ENCODE measurements at regions not wholly inside any gene's neighbourhood (a gene's known extent, or its start where the extent isn't known, plus 50 kb on each side); places are given as distances from the start of the nearest gene placed in this dataset.

GRCh38 chr5:117943541-117943940 is 1044.8 kb downstream of the DTWD2 start (continued):
- TF ChIP-seq CREB1 (CRISPR knock-in tag; IDR thresholded peaks at IDR 0.05; ENCODE audit: low read depth) (no peak), NANOG (IDR thresholded peaks at IDR 0.05; ENCODE audit: borderline replicate concordance) (no peak), POLR2AphosphoS5 (IDR thresholded peaks at IDR 0.05; ENCODE audit: low read depth) (no peak), JUNB (IDR thresholded peaks at IDR 0.05; ENCODE audit: unreplicated experiment) (no peak), EZH2phosphoT487 (IDR thresholded peaks at IDR 0.05; ENCODE audit: unreplicated experiment) (no peak), STAT1 (IDR thresholded peaks at IDR 0.05; ENCODE audit: unreplicated experiment) (no peak), EZH2 (IDR thresholded peaks at IDR 0.05; ENCODE audit: low read depth, unreplicated experiment) (no peak), ZNF114 (CRISPR knock-in tag; IDR thresholded peaks at IDR 0.05) (no peak)
- TF ChIP-seq, protein P1, sequence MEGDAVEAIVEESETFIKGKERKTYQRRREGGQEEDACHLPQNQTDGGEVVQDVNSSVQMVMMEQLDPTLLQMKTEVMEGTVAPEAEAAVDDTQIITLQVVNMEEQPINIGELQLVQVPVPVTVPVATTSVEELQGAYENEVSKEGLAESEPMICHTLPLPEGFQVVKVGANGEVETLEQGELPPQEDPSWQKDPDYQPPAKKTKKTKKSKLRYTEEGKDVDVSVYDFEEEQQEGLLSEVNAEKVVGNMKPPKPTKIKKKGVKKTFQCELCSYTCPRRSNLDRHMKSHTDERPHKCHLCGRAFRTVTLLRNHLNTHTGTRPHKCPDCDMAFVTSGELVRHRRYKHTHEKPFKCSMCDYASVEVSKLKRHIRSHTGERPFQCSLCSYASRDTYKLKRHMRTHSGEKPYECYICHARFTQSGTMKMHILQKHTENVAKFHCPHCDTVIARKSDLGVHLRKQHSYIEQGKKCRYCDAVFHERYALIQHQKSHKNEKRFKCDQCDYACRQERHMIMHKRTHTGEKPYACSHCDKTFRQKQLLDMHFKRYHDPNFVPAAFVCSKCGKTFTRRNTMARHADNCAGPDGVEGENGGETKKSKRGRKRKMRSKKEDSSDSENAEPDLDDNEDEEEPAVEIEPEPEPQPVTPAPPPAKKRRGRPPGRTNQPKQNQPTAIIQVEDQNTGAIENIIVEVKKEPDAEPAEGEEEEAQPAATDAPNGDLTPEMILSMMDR (conservative IDR thresholded peaks at IDR 0.05; ENCODE audit: low read depth in 2 of 2): no peak
- TF ChIP-seq, protein P2, sequence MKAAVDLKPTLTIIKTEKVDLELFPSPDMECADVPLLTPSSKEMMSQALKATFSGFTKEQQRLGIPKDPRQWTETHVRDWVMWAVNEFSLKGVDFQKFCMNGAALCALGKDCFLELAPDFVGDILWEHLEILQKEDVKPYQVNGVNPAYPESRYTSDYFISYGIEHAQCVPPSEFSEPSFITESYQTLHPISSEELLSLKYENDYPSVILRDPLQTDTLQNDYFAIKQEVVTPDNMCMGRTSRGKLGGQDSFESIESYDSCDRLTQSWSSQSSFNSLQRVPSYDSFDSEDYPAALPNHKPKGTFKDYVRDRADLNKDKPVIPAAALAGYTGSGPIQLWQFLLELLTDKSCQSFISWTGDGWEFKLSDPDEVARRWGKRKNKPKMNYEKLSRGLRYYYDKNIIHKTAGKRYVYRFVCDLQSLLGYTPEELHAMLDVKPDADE (IDR thresholded peaks at IDR 0.05): no peak

- Mint-ChIP-seq H3K27me3 (ENCODE audit: insufficient read depth, low read depth, poor library complexity) (no peaks in the 10 kb centered on the region), H3K4me1 (no peaks in the 10 kb centered on the region), H3K27ac (no peak overlapping the region), H3K9me3 (no peaks in the 10 kb centered on the region), H3K4me3 (no peak overlapping the region), H3K36me3 (ENCODE audit: low read depth) (no peaks in the 10 kb centered on the region)
- Histone ChIP-seq H3F3A (replicated peaks; ENCODE audit: low read depth) (no peaks in the 10 kb centered on the region), H3K27me3 (ENCODE audit: insufficient read depth) (no peaks in the 10 kb centered on the region), H3K36me3 (ENCODE audit: insufficient read depth) (no peaks in the 10 kb centered on the region), H2AFZ (no peak overlapping the region; the same call in 1 of the 2 replicates), H4K20me1 (replicated peaks; ENCODE audit: insufficient read depth) (no peaks in the 10 kb centered on the region), H3K4me1 (ENCODE audit: insufficient read depth) (no peaks in the 10 kb centered on the region), H3K4me2 (no peak overlapping the region), H3K9me2 (ENCODE audit: insufficient read depth) (0 out of 2 replicates have a peak, but pooled peaks cover 4% of the 10 kb centered on the region), H3K79me2 (replicated peaks; ENCODE audit: insufficient read depth) (no peaks in the 10 kb centered on the region), H3K4me3 (no peak overlapping the region), H3K27ac (ENCODE audit: low read depth) (no peak overlapping the region)
- DNase-seq (ENCODE audit: low spot score) (no peak), ATAC-seq (no peak)
- no peak for TF ChIP-seq ZNF114 (CRISPR knock-in tag; IDR thresholded peaks at IDR 0.05)
- TF ChIP-seq, protein P3, sequence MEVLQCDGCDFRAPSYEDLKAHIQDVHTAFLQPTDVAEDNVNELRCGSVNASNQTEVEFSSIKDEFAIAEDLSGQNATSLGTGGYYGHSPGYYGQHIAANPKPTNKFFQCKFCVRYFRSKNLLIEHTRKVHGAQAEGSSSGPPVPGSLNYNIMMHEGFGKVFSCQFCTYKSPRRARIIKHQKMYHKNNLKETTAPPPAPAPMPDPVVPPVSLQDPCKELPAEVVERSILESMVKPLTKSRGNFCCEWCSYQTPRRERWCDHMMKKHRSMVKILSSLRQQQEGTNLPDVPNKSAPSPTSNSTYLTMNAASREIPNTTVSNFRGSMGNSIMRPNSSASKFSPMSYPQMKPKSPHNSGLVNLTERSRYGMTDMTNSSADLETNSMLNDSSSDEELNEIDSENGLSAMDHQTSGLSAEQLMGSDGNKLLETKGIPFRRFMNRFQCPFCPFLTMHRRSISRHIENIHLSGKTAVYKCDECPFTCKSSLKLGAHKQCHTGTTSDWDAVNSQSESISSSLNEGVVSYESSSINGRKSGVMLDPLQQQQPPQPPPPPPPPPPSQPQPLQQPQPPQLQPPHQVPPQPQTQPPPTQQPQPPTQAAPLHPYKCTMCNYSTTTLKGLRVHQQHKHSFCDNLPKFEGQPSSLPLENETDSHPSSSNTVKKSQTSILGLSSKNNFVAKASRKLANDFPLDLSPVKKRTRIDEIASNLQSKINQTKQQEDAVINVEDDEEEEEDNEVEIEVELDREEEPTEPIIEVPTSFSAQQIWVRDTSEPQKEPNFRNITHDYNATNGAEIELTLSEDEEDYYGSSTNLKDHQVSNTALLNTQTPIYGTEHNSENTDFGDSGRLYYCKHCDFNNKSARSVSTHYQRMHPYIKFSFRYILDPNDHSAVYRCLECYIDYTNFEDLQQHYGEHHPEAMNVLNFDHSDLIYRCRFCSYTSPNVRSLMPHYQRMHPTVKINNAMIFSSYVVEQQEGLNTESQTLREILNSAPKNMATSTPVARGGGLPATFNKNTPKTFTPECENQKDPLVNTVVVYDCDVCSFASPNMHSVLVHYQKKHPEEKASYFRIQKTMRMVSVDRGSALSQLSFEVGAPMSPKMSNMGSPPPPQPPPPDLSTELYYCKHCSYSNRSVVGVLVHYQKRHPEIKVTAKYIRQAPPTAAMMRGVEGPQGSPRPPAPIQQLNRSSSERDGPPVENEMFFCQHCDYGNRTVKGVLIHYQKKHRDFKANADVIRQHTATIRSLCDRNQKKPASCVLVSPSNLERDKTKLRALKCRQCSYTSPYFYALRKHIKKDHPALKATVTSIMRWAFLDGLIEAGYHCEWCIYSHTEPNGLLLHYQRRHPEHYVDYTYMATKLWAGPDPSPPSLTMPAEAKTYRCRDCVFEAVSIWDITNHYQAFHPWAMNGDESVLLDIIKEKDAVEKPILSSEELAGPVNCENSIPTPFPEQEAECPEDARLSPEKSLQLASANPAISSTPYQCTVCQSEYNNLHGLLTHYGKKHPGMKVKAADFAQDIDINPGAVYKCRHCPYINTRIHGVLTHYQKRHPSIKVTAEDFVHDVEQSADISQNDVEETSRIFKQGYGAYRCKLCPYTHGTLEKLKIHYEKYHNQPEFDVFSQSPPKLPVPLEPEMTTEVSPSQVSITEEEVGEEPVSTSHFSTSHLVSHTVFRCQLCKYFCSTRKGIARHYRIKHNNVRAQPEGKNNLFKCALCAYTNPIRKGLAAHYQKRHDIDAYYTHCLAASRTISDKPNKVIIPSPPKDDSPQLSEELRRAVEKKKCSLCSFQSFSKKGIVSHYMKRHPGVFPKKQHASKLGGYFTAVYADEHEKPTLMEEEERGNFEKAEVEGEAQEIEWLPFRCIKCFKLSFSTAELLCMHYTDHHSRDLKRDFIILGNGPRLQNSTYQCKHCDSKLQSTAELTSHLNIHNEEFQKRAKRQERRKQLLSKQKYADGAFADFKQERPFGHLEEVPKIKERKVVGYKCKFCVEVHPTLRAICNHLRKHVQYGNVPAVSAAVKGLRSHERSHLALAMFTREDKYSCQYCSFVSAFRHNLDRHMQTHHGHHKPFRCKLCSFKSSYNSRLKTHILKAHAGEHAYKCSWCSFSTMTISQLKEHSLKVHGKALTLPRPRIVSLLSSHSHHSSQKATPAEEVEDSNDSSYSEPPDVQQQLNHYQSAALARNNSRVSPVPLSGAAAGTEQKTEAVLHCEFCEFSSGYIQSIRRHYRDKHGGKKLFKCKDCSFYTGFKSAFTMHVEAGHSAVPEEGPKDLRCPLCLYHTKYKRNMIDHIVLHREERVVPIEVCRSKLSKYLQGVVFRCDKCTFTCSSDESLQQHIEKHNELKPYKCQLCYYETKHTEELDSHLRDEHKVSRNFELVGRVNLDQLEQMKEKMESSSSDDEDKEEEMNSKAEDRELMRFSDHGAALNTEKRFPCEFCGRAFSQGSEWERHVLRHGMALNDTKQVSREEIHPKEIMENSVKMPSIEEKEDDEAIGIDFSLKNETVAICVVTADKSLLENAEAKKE (CRISPR knock-in tag; IDR thresholded peaks at IDR 0.05): no peak
- TF ChIP-seq CREB1 (CRISPR knock-in tag; IDR thresholded peaks at IDR 0.05; ENCODE audit: low read depth): no peak
- no peak for TF ChIP-seq EZH2 (IDR thresholded peaks at IDR 0.05; ENCODE audit: low read depth, unreplicated experiment)
- TF ChIP-seq, protein P4, sequence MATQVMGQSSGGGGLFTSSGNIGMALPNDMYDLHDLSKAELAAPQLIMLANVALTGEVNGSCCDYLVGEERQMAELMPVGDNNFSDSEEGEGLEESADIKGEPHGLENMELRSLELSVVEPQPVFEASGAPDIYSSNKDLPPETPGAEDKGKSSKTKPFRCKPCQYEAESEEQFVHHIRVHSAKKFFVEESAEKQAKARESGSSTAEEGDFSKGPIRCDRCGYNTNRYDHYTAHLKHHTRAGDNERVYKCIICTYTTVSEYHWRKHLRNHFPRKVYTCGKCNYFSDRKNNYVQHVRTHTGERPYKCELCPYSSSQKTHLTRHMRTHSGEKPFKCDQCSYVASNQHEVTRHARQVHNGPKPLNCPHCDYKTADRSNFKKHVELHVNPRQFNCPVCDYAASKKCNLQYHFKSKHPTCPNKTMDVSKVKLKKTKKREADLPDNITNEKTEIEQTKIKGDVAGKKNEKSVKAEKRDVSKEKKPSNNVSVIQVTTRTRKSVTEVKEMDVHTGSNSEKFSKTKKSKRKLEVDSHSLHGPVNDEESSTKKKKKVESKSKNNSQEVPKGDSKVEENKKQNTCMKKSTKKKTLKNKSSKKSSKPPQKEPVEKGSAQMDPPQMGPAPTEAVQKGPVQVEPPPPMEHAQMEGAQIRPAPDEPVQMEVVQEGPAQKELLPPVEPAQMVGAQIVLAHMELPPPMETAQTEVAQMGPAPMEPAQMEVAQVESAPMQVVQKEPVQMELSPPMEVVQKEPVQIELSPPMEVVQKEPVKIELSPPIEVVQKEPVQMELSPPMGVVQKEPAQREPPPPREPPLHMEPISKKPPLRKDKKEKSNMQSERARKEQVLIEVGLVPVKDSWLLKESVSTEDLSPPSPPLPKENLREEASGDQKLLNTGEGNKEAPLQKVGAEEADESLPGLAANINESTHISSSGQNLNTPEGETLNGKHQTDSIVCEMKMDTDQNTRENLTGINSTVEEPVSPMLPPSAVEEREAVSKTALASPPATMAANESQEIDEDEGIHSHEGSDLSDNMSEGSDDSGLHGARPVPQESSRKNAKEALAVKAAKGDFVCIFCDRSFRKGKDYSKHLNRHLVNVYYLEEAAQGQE (IDR thresholded peaks at IDR 0.05; ENCODE audit: unreplicated experiment): no peak
- TF ChIP-seq STAT1 (IDR thresholded peaks at IDR 0.05; ENCODE audit: unreplicated experiment): no peak
- no peak for TF ChIP-seq POLR2AphosphoS5 (IDR thresholded peaks at IDR 0.05; ENCODE audit: low read depth)
Measured at GRCh38 chr5:117942861-117943519, 1045.4 kb downstream of the DTWD2 start.

All from GM23338 (cell line).